ENCODE measurements at regions not wholly inside any gene's neighbourhood (a gene's known extent, or its start where the extent isn't known, plus 50 kb on each side); places are given as distances from the start of the nearest gene placed in this dataset.

DNA sequence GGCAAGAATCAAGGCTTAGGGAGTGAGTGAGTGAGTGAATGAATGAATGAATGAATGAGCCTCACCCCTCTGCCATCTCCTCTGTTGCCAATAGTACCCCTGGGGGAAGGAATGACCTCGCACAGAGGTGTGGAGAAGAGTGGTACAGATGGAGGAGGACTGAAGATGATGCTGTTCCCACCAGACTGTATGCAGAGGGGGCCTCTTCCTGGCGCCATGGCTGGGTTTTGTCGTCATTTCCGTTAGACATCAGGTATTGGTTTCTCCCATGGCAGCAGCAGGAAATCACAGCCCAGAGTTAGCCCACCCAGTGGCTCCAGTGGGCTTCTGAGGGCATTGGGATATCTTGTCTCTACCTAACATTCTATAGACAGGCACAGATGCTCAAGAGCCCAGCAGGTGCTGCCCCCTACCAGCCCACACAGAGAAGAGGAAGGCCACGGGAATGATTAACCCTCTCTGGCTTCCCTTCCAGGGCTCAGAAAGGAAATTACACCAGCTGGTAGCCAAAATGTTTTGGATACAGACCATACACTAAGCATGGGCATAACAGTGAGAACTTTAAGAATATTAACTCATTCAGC, 109.8 kb upstream of the SLC6A11 start:
- TF ChIP-seq, protein P1, sequence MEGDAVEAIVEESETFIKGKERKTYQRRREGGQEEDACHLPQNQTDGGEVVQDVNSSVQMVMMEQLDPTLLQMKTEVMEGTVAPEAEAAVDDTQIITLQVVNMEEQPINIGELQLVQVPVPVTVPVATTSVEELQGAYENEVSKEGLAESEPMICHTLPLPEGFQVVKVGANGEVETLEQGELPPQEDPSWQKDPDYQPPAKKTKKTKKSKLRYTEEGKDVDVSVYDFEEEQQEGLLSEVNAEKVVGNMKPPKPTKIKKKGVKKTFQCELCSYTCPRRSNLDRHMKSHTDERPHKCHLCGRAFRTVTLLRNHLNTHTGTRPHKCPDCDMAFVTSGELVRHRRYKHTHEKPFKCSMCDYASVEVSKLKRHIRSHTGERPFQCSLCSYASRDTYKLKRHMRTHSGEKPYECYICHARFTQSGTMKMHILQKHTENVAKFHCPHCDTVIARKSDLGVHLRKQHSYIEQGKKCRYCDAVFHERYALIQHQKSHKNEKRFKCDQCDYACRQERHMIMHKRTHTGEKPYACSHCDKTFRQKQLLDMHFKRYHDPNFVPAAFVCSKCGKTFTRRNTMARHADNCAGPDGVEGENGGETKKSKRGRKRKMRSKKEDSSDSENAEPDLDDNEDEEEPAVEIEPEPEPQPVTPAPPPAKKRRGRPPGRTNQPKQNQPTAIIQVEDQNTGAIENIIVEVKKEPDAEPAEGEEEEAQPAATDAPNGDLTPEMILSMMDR (optimal IDR thresholded peaks at IDR 0.05 in 1 of 3, IDR thresholded peaks at IDR 0.05 in 1 of 3, conservative IDR thresholded peaks at IDR 0.05 in 1 of 3; ENCODE audit: extremely low read depth in 1 of 3, insufficient read depth in 2 of 3, low read length in 3 of 3) = peak in 1 of 3 experiments; percentile 24
- TF ChIP-seq EZH2 (IDR thresholded peaks at IDR 0.05; ENCODE audit: low read length) = no peak

All from keratinocyte (primary cell).